A673 (cell line): ENCODE measurements at regions not wholly inside any gene's neighbourhood (a gene's known extent, or its start where the extent isn't known, plus 50 kb on each side); places are given as distances from the start of the nearest gene placed in this dataset.

ENCODE experiments used
- BruUV-seq: library from RNA; stranded (reverse); fragments of 400-500 nt; replicated peaks from 2 replicates; lab custom pipeline; 2021; lab: Mats Ljungman, UMichigan
- CTCF ChIA-PET: fragments of 300-600 bp; sonication (Branson Sonifier 250); formaldehyde crosslinking; loops from one replicate; lab custom pipeline; 2022; ENCODE audit warnings: antibody characterized with exemption; lab: Charles Lee
- POLR2A ChIA-PET: fragments of 300-600 bp; sonication (Branson Sonifier 250); formaldehyde crosslinking; loops from one replicate; lab custom pipeline; 2022; ENCODE audit warnings: antibody characterized with exemption; ENCODE audit not compliant: low non-redundant PET; lab: Charles Lee
- DNase-seq: peaks from one replicate; pipeline ENCODE4 v3.0.0-alpha.2; 2015; ENCODE audit warnings: low spot score
- H3K27ac ChIP-seq: fragments of 200-600 bp; sonication (generic); 2 replicates; pipeline ENCODE4 v1.5.1; 2016; ENCODE audit warnings: mixed run types, low read depth, mild to moderate bottlenecking, mixed read lengths, antibody characterized with exemption, low read length; ENCODE audit not compliant: poor library complexity, severe bottlenecking
- H3K27me3 ChIP-seq: fragments of 200-600 bp; sonication (generic); replicated peaks from 2 replicates; pipeline ENCODE4 v1.6.1; 2017; ENCODE audit warnings: mixed run types, low read depth, mild to moderate bottlenecking, mixed read lengths, antibody characterized with exemption, low read length; ENCODE audit not compliant: insufficient read depth, poor library complexity
- H3K36me3 ChIP-seq: fragments of 200-600 bp; sonication (generic); 2 replicates; pipeline ENCODE4 v1.6.1; 2016; ENCODE audit warnings: mixed run types, mild to moderate bottlenecking, mixed read lengths, antibody characterized with exemption, low read length; ENCODE audit not compliant: insufficient read depth, poor library complexity, severe bottlenecking
- H3K4me1 ChIP-seq: fragments of 200-600 bp; sonication (generic); 2 replicates; pipeline ENCODE4 v1.6.1; 2017; ENCODE audit warnings: mixed run types, mild to moderate bottlenecking, mixed read lengths, antibody characterized with exemption, low read length; ENCODE audit not compliant: insufficient read depth, poor library complexity, severe bottlenecking
- H3K4me3 ChIP-seq: fragments of 200-600 bp; sonication (generic); 2 replicates; pipeline ENCODE4 v1.5.1; 2016; ENCODE audit warnings: low read depth, mixed run types, mild to moderate bottlenecking, mixed read lengths, low read length; ENCODE audit not compliant: poor library complexity, severe bottlenecking
- H3K9me3 ChIP-seq: fragments of 200-600 bp; sonication (generic); 2 replicates; pipeline ENCODE4 v1.6.1; 2016; ENCODE audit warnings: mixed run types, low read depth, mild to moderate bottlenecking, mixed read lengths, antibody characterized with exemption, low read length; ENCODE audit not compliant: poor library complexity, severe bottlenecking
- EZH2 ChIP-seq: fragments of 200-600 bp; sonication (generic); IDR thresholded peaks from 2 replicates; pipeline ENCODE4 v1.6.1; 2017; ENCODE audit warnings: borderline replicate concordance, low read depth, mild to moderate bottlenecking, mixed read lengths, antibody characterized with exemption, low read length; ENCODE audit not compliant: poor library complexity, severe bottlenecking
- intact Hi-C: fragments of 100-400 bp; cut with micrococcal nuclease; formaldehyde crosslinking; loops from one replicate; pipeline ENCODE4 v1.10.0; 2022; ENCODE audit not compliant: unreplicated experiment
- TF ChIP-seq, protein P1 (sequence below): fragments of 300-800, 200-600 bp; sonication (generic); conservative IDR thresholded peaks from 2 replicates; pipeline ENCODE4 v1.5.1; 2017; ENCODE audit warnings: low read depth, mild to moderate bottlenecking, antibody characterized with exemption, low read length, moderate library complexity, mixed read lengths

DNA sequence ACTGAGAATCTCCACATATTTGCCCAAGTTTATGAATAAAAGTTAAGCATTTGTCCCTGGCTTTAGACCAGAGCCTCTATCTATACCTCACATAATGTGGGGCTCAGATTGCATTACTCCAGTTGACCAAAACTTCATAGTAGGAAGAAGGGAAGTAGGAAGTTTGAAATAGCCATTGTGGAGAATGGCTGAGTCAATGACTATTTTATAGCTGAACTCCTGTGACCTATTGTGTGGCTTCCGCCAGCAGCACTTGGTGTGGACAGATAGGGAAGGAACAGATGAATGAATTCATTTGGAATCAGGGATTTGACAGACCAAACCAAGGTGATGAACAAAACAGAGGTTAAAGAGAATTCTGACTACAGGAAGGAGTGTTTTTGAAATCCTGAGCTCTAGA, 92.9 kb upstream of the LPAR1 start:
- Histone ChIP-seq H3K9me3 (peaks cover 5% of the 10 kb centered on the region), H3K27me3 (no peaks in the 10 kb centered on the region), H3K36me3 (no peaks in the 10 kb centered on the region), H3K4me3 (no peak overlapping the region), H3K27ac (no peak overlapping the region), H3K4me1 (no peaks in the 10 kb centered on the region)
- no TSS peak for BruUV-seq
- intact Hi-C loops = no loop called here
- POLR2A ChIA-PET = no interaction called here
- no peak for DNase-seq
- CTCF ChIA-PET = no interaction called here
- no peak for TF ChIP-seq EZH2
- TF ChIP-seq, protein P1, sequence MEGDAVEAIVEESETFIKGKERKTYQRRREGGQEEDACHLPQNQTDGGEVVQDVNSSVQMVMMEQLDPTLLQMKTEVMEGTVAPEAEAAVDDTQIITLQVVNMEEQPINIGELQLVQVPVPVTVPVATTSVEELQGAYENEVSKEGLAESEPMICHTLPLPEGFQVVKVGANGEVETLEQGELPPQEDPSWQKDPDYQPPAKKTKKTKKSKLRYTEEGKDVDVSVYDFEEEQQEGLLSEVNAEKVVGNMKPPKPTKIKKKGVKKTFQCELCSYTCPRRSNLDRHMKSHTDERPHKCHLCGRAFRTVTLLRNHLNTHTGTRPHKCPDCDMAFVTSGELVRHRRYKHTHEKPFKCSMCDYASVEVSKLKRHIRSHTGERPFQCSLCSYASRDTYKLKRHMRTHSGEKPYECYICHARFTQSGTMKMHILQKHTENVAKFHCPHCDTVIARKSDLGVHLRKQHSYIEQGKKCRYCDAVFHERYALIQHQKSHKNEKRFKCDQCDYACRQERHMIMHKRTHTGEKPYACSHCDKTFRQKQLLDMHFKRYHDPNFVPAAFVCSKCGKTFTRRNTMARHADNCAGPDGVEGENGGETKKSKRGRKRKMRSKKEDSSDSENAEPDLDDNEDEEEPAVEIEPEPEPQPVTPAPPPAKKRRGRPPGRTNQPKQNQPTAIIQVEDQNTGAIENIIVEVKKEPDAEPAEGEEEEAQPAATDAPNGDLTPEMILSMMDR = no peak

DNA sequence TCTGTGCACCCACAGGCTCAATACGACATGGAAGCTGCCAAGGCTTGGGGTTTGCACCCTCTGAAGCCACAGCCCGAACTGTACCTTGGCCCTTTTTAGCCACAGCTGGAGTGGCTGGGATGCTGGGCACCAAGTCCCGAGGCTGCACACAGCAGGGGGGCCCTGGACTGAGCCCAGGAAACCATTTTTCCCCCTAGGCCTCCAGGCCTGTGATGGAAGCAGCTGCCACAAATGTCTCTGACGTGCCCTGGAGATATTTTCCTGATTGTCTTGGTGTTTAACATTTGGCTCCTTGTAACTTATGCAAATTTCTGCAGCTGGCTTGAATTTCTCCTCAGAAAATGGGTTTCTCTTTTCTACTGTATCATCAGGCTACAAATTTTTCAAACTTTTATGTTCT, 82.3 kb upstream of the LPAR1 start:
- no TSS peak for BruUV-seq
- Histone ChIP-seq H3K27me3 (no peaks in the 10 kb centered on the region), H3K4me1 (no peaks in the 10 kb centered on the region), H3K27ac (no peak overlapping the region), H3K4me3 (no peak overlapping the region), H3K36me3 (no peaks in the 10 kb centered on the region), H3K9me3 (peaks cover 9% of the 10 kb centered on the region)
- CTCF ChIA-PET = no interaction called here
- TF ChIP-seq, protein P1 = no peak
- no peak for TF ChIP-seq EZH2
- no peak for DNase-seq
- POLR2A ChIA-PET = no interaction called here
- intact Hi-C loops = no loop called here

DNA sequence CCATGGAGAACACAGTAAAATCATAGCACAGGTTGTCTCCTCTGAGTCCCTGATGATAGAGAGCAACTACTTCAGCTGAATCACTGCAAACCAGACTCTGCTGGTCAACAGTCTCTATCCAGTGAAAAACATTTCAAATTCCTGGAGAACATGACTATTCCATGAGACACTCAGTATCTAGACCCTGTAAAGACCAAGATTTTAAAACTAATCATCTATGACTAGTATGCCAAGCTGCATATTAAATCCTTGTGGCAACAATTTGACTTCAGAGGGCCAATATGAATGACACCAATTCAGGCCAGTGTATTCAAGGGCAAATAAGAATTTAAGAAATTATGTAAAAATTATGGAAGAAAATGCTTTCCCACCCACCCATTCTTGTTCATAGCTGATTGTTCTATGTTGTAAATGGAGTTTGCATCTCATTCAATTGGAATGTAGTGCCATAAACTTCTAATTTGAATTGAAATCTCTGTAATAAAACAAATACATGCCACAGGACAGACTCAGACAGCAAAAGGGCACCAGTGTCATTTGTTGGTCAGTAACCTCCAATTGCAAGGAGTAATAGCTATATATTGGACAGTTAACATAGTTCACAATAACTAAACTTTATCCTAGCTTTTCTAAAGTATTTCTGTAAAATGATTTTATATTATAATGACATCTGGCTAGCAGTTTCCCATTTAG, 80.1 kb upstream of the LPAR1 start:
- CTCF ChIA-PET = no interaction called here
- POLR2A ChIA-PET = no interaction called here
- DNase-seq = no peak

More for the DNA sequence above, 80.1 kb upstream of the LPAR1 start:
- BruUV-seq = no TSS peak
- Histone ChIP-seq H3K36me3 (no peaks in the 10 kb centered on the region), H3K9me3 (peaks cover 9% of the 10 kb centered on the region), H3K4me1 (no peaks in the 10 kb centered on the region), H3K27ac (no peak overlapping the region), H3K27me3 (no peaks in the 10 kb centered on the region), H3K4me3 (no peak overlapping the region)
- TF ChIP-seq, protein P1 = no peak
- no peak for TF ChIP-seq EZH2
- intact Hi-C loops = no loop called here
